GM12878 (cell line): ENCODE measurements at regions not wholly inside any gene's neighbourhood (a gene's known extent, or its start where the extent isn't known, plus 50 kb on each side); places are given as distances from the start of the nearest gene placed in this dataset.

Experiments used
- ATAC-seq: fragments of 200-7000 bp; cut with Tn5 transposase; 3 replicates; pipeline ENCODE4 v1.9.1; 2020; ENCODE audit warnings: mild to moderate bottlenecking, moderate library complexity
- BruUV-seq: library from RNA; stranded (reverse); fragments of 400-500 nt; replicated peaks from 2 replicates; lab custom pipeline; 2021; lab: Mats Ljungman, UMichigan
- CTCF ChIA-PET: fragments of 300-600 bp; sonication (Branson Sonifier 250); formaldehyde crosslinking; extraction: SDS; loops from one replicate; lab custom pipeline; 2021; ENCODE audit warnings: inconsistent platforms; lab: Yijun Ruan, JAX
- POLR2A ChIA-PET: fragments of 350-600 bp; formaldehyde crosslinking; extraction: SDS; loops from one replicate; lab custom pipeline; 2021; ENCODE audit warnings: inconsistent platforms; lab: Charles Lee
- RAD21 ChIA-PET: fragments of 300-600 bp; sonication (Branson Sonifier 250); formaldehyde crosslinking; loops from one replicate; lab custom pipeline; 2023; ENCODE audit warnings: antibody characterized with exemption; ENCODE audit not compliant: unreplicated experiment; lab: Charles Lee
- SMC1A ChIA-PET: fragments of 300-600 bp; sonication (Branson Sonifier 250); formaldehyde crosslinking; loops from one replicate; lab custom pipeline; 2023; ENCODE audit not compliant: unreplicated experiment, uncharacterized antibody; lab: Charles Lee
- DNase-seq: peaks from one replicate; pipeline ENCODE4 v3.0.0-alpha.2; 2011; ENCODE audit warnings: low read depth, low spot score
- FAIRE-seq: peaks from 3 replicates; lab custom pipeline; 2011; peaks lifted over from hg19 to GRCh38; lab: Jason Lieb, UNC
- H2AFZ ChIP-seq: 2 replicates; pipeline ENCODE4 v1.6.0; 2011; ENCODE audit warnings: low read depth, low read length, control low read depth; ENCODE audit not compliant: control insufficient read depth
- H3K27ac ChIP-seq: 2 replicates; pipeline ENCODE4 v1.5.1; 2011; ENCODE audit warnings: control low read depth; ENCODE audit not compliant: control insufficient read depth, insufficient read depth
- H3K27me3 ChIP-seq, 2 experiments: replicated peaks in 1 of 2; 2 replicates each; pipeline versions ENCODE4 v1.6.0 to v1.6.1; 2011; ENCODE audit warnings: low read length in 1 of 2; ENCODE audit not compliant: control insufficient read depth in 2 of 2, insufficient read depth in 2 of 2
- H3K36me3 ChIP-seq, 2 experiments: 2 replicates each; pipeline ENCODE4 v1.5.1; 2011; ENCODE audit warnings: low read length in 1 of 2; ENCODE audit not compliant: control insufficient read depth in 2 of 2, insufficient read depth in 2 of 2
- H3K4me1 ChIP-seq: 2 replicates; pipeline ENCODE4 v1.6.1; 2011; ENCODE audit warnings: mild to moderate bottlenecking, low read length, moderate library complexity, mixed read lengths; ENCODE audit not compliant: control insufficient read depth, insufficient read depth
- H3K4me2 ChIP-seq: 2 replicates; pipeline ENCODE4 v1.6.0; 2011; ENCODE audit warnings: control low read depth; ENCODE audit not compliant: control insufficient read depth, insufficient read depth
- H3K4me3 ChIP-seq: fragments of 200-600 bp; sonication (generic); 2 replicates; pipeline ENCODE4 v1.5.1; 2016
- H3K79me2 ChIP-seq: 2 replicates; pipeline ENCODE4 v1.6.0; 2011; ENCODE audit warnings: low read length; ENCODE audit not compliant: control insufficient read depth, insufficient read depth
- H3K9ac ChIP-seq: 2 replicates; pipeline ENCODE4 v1.8.0; 2011; ENCODE audit warnings: low read length, control low read depth, mixed read lengths; ENCODE audit not compliant: control insufficient read depth, insufficient read depth
- H3K9me3 ChIP-seq: replicated peaks from 3 replicates; pipeline ENCODE4 v1.5.1; 2011; ENCODE audit warnings: mild to moderate bottlenecking, low read length; ENCODE audit not compliant: control insufficient read depth, insufficient read depth
- H4K20me1 ChIP-seq: 2 replicates; pipeline ENCODE4 v1.6.0; 2011; ENCODE audit not compliant: control insufficient read depth, insufficient read depth
- BCLAF1 ChIP-seq: fragments of 450-650 bp; IDR thresholded peaks from 2 replicates; pipeline ENCODE4 v1.6.1; 2017; ENCODE audit warnings: antibody characterized with exemption, mild to moderate bottlenecking, moderate library complexity
- ETV6 ChIP-seq, 2 experiments: fragments of 450-650 bp in 1 of 2; IDR thresholded peaks in 1 of 2; conservative IDR thresholded peaks in 1 of 2; 2 replicates each; pipeline ENCODE4 v1.6.1; 2014; ENCODE audit warnings: antibody characterized with exemption in 1 of 2, borderline replicate concordance in 1 of 2, low read depth in 1 of 2, mild to moderate bottlenecking in 1 of 2, moderate library complexity in 1 of 2
- SIX5 ChIP-seq: IDR thresholded peaks from 2 replicates; pipeline ENCODE4 v1.6.1; 2011; ENCODE audit warnings: mild to moderate bottlenecking, low read depth, low read length, moderate library complexity; ENCODE audit not compliant: severe bottlenecking
- TBL1XR1 ChIP-seq: IDR thresholded peaks from 2 replicates; pipeline ENCODE4 v1.6.1; 2012; ENCODE audit warnings: low read depth, low read length, improper control_type of control experiment
- USF1 ChIP-seq: IDR thresholded peaks from 2 replicates; pipeline ENCODE4 v1.6.1; 2011; ENCODE audit warnings: borderline replicate concordance, low read depth, mild to moderate bottlenecking, moderate library complexity, mixed read lengths, low read length; ENCODE audit not compliant: insufficient read depth; ENCODE audit errors: extremely low read length
- ZSCAN29 ChIP-seq: fragments of 450-650 bp; IDR thresholded peaks from 2 replicates; pipeline ENCODE4 v1.6.1; 2017; ENCODE audit warnings: mild to moderate bottlenecking, moderate library complexity
- WGBS: methylation state at CpG from one replicate; pipeline ENCODE4 v1.1.6; 2016; ENCODE audit warnings: low lambda C conversion rate; ENCODE audit not compliant: insufficient replicate concordance, insufficient coverage; ENCODE audit errors: missing lambda C conversion rate; 5-methylcytosine and 5-hydroxymethylcytosine counted together
- in situ Hi-C: fragments of 300-500 bp; cut with MboI; formaldehyde crosslinking; loops from 9 replicates; pipeline ENCODE4 v1.14.3; 2018; ENCODE audit warnings: mixed read lengths
- intact Hi-C: fragments of 100-400 bp; cut with micrococcal nuclease; formaldehyde crosslinking; loops from one replicate; pipeline ENCODE4 v1.14.2; 2022; ENCODE audit not compliant: unreplicated experiment
- TF ChIP-seq, protein P1 (sequence below): IDR thresholded peaks from 2 replicates; pipeline ENCODE4 v1.6.1; 2012; ENCODE audit warnings: low read depth, low read length, improper control_type of control experiment

DNA sequence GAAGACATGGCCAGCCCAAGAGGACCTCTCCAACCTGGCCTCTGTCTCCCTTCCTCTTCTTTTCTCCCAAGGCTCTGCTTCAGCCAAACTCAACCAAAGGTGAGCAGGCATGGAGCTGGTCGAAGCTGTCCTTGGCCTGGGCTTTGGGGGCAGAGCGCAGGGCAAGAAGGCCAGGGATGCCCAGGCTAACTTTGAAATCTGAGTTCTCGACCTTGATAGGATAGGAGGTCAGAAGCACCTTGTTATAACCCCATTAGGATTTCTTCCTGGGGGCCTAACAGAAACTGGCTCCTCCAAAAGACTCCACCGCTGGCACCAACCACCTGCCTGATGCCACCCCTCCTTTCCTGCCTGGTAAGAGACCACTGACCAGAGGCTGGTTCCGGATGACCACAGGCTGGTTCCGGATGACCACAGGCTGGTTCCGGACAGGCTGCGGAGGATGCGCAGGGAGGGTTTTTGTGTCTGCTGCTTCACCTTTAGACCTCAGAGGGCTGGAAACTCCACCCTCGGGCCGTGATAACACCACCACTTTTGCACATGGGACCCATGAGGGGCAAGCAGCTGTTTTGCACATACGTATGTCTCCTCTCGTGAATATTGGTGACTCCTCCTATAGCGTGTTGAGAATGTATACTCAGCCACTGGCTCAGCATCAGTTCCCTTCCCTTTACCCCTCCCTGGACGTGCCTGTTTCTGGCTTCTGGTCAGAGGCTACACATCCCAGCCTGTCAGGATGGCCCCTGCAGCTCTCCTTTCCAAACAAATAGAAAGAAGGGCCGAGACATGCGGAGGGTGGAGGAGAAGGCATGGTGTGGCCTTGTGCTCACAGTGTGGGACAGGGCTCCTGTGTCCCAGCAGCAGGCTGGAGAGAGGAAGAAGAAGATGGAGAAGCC, 140.1 kb downstream of the DNAJB6 start:
- Histone ChIP-seq H3K9me3 (peaks cover 3% of the 10 kb centered on the region; the same call in 2 of the 3 replicates), H3K27me3 (no peaks in the 10 kb centered on the region), H3K79me2 (no peaks in the 10 kb centered on the region), H4K20me1 (no peaks in the 10 kb centered on the region), H3K4me2 (no peak overlapping the region)
- DNase-seq (no peak), FAIRE-seq (no peak)
- POLR2A ChIA-PET, result no interaction called here
- no peak for TF ChIP-seq USF1
- TF ChIP-seq BCLAF1, result no peak
- TF ChIP-seq ZSCAN29, result no peak
- TF ChIP-seq SIX5, result no peak
- TF ChIP-seq TBL1XR1, result no peak
- TF ChIP-seq, protein P1, sequence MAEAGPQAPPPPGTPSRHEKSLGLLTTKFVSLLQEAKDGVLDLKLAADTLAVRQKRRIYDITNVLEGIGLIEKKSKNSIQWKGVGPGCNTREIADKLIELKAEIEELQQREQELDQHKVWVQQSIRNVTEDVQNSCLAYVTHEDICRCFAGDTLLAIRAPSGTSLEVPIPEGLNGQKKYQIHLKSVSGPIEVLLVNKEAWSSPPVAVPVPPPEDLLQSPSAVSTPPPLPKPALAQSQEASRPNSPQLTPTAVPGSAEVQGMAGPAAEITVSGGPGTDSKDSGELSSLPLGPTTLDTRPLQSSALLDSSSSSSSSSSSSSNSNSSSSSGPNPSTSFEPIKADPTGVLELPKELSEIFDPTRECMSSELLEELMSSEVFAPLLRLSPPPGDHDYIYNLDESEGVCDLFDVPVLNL, result no peak
- TF ChIP-seq ETV6 (conservative IDR thresholded peaks at IDR 0.05 in 1 of 2, IDR thresholded peaks at IDR 0.05 in 1 of 2; ENCODE audit: borderline replicate concordance in 1 of 2, low read depth in 1 of 2), result no peak
- TF ChIP-seq, all 136 proteins: peak for 0
- Histone ChIP-seq H3K4me3 (no peak overlapping the region), H3K9ac (no peak overlapping the region), H3K36me3 (no peaks in the 10 kb centered on the region), H3K27ac (no peak overlapping the region), H2AFZ (no peak overlapping the region), H3K4me1 (0 out of 2 replicates have a peak, but pooled peaks cover 4% of the 10 kb centered on the region)
- no TSS peak for BruUV-seq
- ChIA-PET RAD21 (no interaction called here), CTCF (no interaction called here), SMC1A (no interaction called here)
- WGBS, result 61% methylated on average over 17 of the region's 17 CpGs
- intact Hi-C loops (no loop called here), in situ Hi-C loops (no loop called here)
- no peak for ATAC-seq
